DMS53 treated with DMSO at 0.1 percent for 48 hours (cell line): ENCODE measurements at regions not wholly inside any gene's neighbourhood (a gene's known extent, or its start where the extent isn't known, plus 50 kb on each side); places are given as distances from the start of the nearest gene placed in this dataset.

Experiments used
- DNase-seq: peaks from one replicate; lab custom pipeline; 2025; ENCODE audit not compliant: unreplicated experiment; lab: John Stamatoyannopoulos, UW

- DNase-seq, result no peak
Measured at GRCh38 chr4:186930024-186930423, 206.4 kb upstream of the FAT1 start.

- DNase-seq, result no peak
Measured at GRCh38 chr4:186931519-186931918, 207.9 kb upstream of the FAT1 start.

- no peak for DNase-seq
Measured at GRCh38 chr4:186932196-186932595, 208.5 kb upstream of the FAT1 start.

- DNase-seq, result no peak
Measured at GRCh38 chr4:186932631-186933187, 209.1 kb upstream of the FAT1 start.

- DNase-seq, result no peak
Measured at GRCh38 chr4:186934244-186934643, 210.6 kb upstream of the FAT1 start.

GRCh38 chr4:186934841-186935443, 211.3 kb upstream of the FAT1 start:
- DNase-seq, result no peak

GRCh38 chr4:186935901-186936300, 212.2 kb upstream of the FAT1 start:
- DNase-seq, result no peak

GRCh38 chr4:186936496-186937375, 213.1 kb upstream of the FAT1 start:
- DNase-seq, result no peak

GRCh38 chr4:186939226-186939625, 215.6 kb upstream of the FAT1 start:
- DNase-seq, result no peak

- DNase-seq, result no peak
Measured at GRCh38 chr4:186939766-186940165, 216.1 kb upstream of the FAT1 start.

GRCh38 chr4:186940476-186940875, 216.8 kb upstream of the FAT1 start:
- no peak for DNase-seq

- no peak for DNase-seq
Measured at GRCh38 chr4:186942758-186943377, 219.2 kb upstream of the FAT1 start.

GRCh38 chr4:186943411-186943810, 219.8 kb upstream of the FAT1 start:
- DNase-seq, result no peak

GRCh38 chr4:186946136-186946535, 222.5 kb upstream of the FAT1 start:
- DNase-seq, result no peak

GRCh38 chr4:186946682-186947294, 223.1 kb upstream of the FAT1 start:
- no peak for DNase-seq

GRCh38 chr4:186948361-186949242, 224.9 kb upstream of the FAT1 start:
- DNase-seq, result no peak

GRCh38 chr4:186949847-186950246, 226.2 kb upstream of the FAT1 start:
- DNase-seq, result no peak

GRCh38 chr4:186952709-186953108, 229.1 kb upstream of the FAT1 start:
- DNase-seq, result no peak

- DNase-seq, result no peak
Measured at GRCh38 chr4:186953599-186954260, 230.1 kb upstream of the FAT1 start.

GRCh38 chr4:186954509-186954908, 230.9 kb upstream of the FAT1 start:
- DNase-seq, result no peak
